PC-9 (cell line): ENCODE measurements at regions not wholly inside any gene's neighbourhood (a gene's known extent, or its start where the extent isn't known, plus 50 kb on each side); places are given as distances from the start of the nearest gene placed in this dataset.

Source experiments
- BruUV-seq: library from RNA; stranded (reverse); fragments of 400-500 nt; replicated peaks from 2 replicates; lab custom pipeline; 2021; lab: Mats Ljungman, UMichigan
- CTCF ChIA-PET: fragments of 300-600 bp; sonication (Branson Sonifier 250); formaldehyde crosslinking; loops from one replicate; lab custom pipeline; 2022; ENCODE audit warnings: antibody characterized with exemption; lab: Charles Lee
- POLR2A ChIA-PET: fragments of 300-600 bp; sonication (Branson Sonifier 250); formaldehyde crosslinking; loops from one replicate; lab custom pipeline; 2022; ENCODE audit warnings: antibody characterized with exemption; ENCODE audit not compliant: unreplicated experiment; lab: Charles Lee
- DNase-seq, 2 experiments: peaks; one replicate each; pipeline versions ENCODE4 v3.0.0 to v3.0.0-alpha.2; 2015 to 2022; ENCODE audit warnings: mixed read lengths in 1 of 2
- H2AFZ ChIP-seq: fragments of 200-600 bp; sonication (generic); 2 replicates; pipeline ENCODE4 v1.8.1; 2017; ENCODE audit warnings: antibody characterized with exemption
- H3F3A ChIP-seq: fragments of 200-600 bp; sonication (generic); 2 replicates; pipeline ENCODE4 v1.8.1; 2017; ENCODE audit warnings: antibody characterized with exemption, mild to moderate bottlenecking, low read depth; ENCODE audit not compliant: insufficient read depth
- H3K27ac ChIP-seq: fragments of 200-600 bp; sonication (generic); 2 replicates; pipeline ENCODE4 v1.6.1; 2016; ENCODE audit warnings: mixed run types
- H3K27me3 ChIP-seq: fragments of 200-600 bp; sonication (generic); 2 replicates; pipeline ENCODE4 v1.6.1; 2016; ENCODE audit warnings: low read depth, mixed run types; ENCODE audit not compliant: insufficient read depth
- H3K36me3 ChIP-seq: fragments of 200-600 bp; sonication (generic); 2 replicates; pipeline ENCODE4 v1.6.1; 2016; ENCODE audit warnings: low read depth, mixed run types
- H3K4me1 ChIP-seq: fragments of 200-600 bp; sonication (generic); replicated peaks from 2 replicates; pipeline ENCODE4 v1.6.1; 2016; ENCODE audit warnings: mixed run types; ENCODE audit not compliant: insufficient read depth
- H3K4me2 ChIP-seq: fragments of 200-600 bp; sonication (generic); 2 replicates; pipeline ENCODE4 v1.6.1; 2017; ENCODE audit warnings: mixed run types
- H3K4me3 ChIP-seq: fragments of 200-600 bp; sonication (generic); 2 replicates; pipeline ENCODE4 v1.6.1; 2016; ENCODE audit warnings: mixed run types
- H3K79me2 ChIP-seq: fragments of 200-600 bp; sonication (generic); 2 replicates; pipeline ENCODE4 v1.6.1; 2017; ENCODE audit warnings: low read depth, mixed run types
- H3K9me2 ChIP-seq: fragments of 200-600 bp; sonication (generic); 2 replicates; pipeline ENCODE4 v1.8.1; 2017; ENCODE audit warnings: mild to moderate bottlenecking; ENCODE audit not compliant: insufficient read depth
- H3K9me3 ChIP-seq: fragments of 200-600 bp; sonication (generic); 2 replicates; pipeline ENCODE4 v1.8.1; 2016; ENCODE audit warnings: low read depth; ENCODE audit not compliant: insufficient read depth
- H4K20me1 ChIP-seq: fragments of 200-600 bp; sonication (generic); 2 replicates; pipeline ENCODE4 v1.8.1; 2017; ENCODE audit not compliant: insufficient read depth
- CTCF ChIP-seq: fragments of 200-600 bp; sonication (generic); conservative IDR thresholded peaks from 2 replicates; pipeline ENCODE4 v1.6.1; 2017; ENCODE audit warnings: mixed run types, antibody characterized with exemption, mild to moderate bottlenecking, moderate library complexity
- EZH2 ChIP-seq: fragments of 200-600 bp; sonication (generic); IDR thresholded peaks from 2 replicates; pipeline ENCODE4 v1.8.0; 2017; ENCODE audit warnings: antibody characterized with exemption, low read depth
- intact Hi-C: fragments of 100-400 bp; cut with micrococcal nuclease; formaldehyde crosslinking; loops from one replicate; pipeline ENCODE4 v1.10.0; 2022; ENCODE audit not compliant: unreplicated experiment

- Histone ChIP-seq H3K4me1 (no peaks in the 10 kb centered on the region), H3K9me2 (no peaks in the 10 kb centered on the region; the same call in 1 of the 2 replicates), H4K20me1 (no peaks in the 10 kb centered on the region), H3K9me3 (no peaks in the 10 kb centered on the region), H3K27me3 (no peaks in the 10 kb centered on the region), H3K36me3 (no peaks in the 10 kb centered on the region), H3K27ac (no peak overlapping the region), H3K79me2 (no peaks in the 10 kb centered on the region), H3F3A (no peaks in the 10 kb centered on the region), H3K4me2 (no peak overlapping the region), H2AFZ (no peak overlapping the region), H3K4me3 (no peak overlapping the region)
- ChIA-PET CTCF (no interaction called here), POLR2A (no interaction called here)
- TF ChIP-seq EZH2 (no peak), CTCF (no peak)
- DNase-seq: no peak
- intact Hi-C loops: no loop called here
- BruUV-seq: no TSS peak
These were observed 309.5 kb upstream of the PMFBP1 start for GRCh38 chr16:72481419-72481818.

GRCh38 chr16:72480911-72481310 is 309.0 kb upstream of the PMFBP1 start:
- Histone ChIP-seq H3K27ac (no peak overlapping the region), H3K9me2 (no peaks in the 10 kb centered on the region; the same call in 1 of the 2 replicates), H4K20me1 (no peaks in the 10 kb centered on the region), H3K9me3 (no peaks in the 10 kb centered on the region), H2AFZ (no peak overlapping the region), H3K4me3 (no peak overlapping the region), H3K27me3 (no peaks in the 10 kb centered on the region), H3K36me3 (no peaks in the 10 kb centered on the region), H3F3A (no peaks in the 10 kb centered on the region), H3K79me2 (no peaks in the 10 kb centered on the region), H3K4me1 (no peaks in the 10 kb centered on the region), H3K4me2 (no peak overlapping the region)
- BruUV-seq: no TSS peak
- TF ChIP-seq EZH2 (no peak), CTCF (no peak)
- CTCF ChIA-PET: no interaction called here
- POLR2A ChIA-PET: no interaction called here
- DNase-seq: no peak
- intact Hi-C loops: no loop called here

- no peak overlapping the region for H3K4me2 ChIP-seq
- DNase-seq: no peak
- no peak for TF ChIP-seq CTCF
- TF ChIP-seq EZH2: no peak
- H3K4me1 ChIP-seq: no peaks in the 10 kb centered on the region
- H3K36me3 ChIP-seq: no peaks in the 10 kb centered on the region
- H3K27me3 ChIP-seq: no peaks in the 10 kb centered on the region
- no peak overlapping the region for H2AFZ ChIP-seq
- no peaks in the 10 kb centered on the region; the same call in 1 of the 2 replicates for H3K9me2 ChIP-seq
- intact Hi-C loops: no loop called here
- no peaks in the 10 kb centered on the region for H3F3A ChIP-seq
- H4K20me1 ChIP-seq: no peaks in the 10 kb centered on the region
- no peaks in the 10 kb centered on the region for H3K9me3 ChIP-seq
- ChIA-PET CTCF (no interaction called here), POLR2A (no interaction called here)
- no peak overlapping the region for H3K27ac ChIP-seq
- no peaks in the 10 kb centered on the region for H3K79me2 ChIP-seq
- H3K4me3 ChIP-seq: no peak overlapping the region
- BruUV-seq: no TSS peak
These were observed 303.7 kb upstream of the PMFBP1 start for GRCh38 chr16:72475688-72476087.
